ENCODE measurements at regions not wholly inside any gene's neighbourhood (a gene's known extent, or its start where the extent isn't known, plus 50 kb on each side); places are given as distances from the start of the nearest gene placed in this dataset.
"Not testable (repeated sequence)": the region's sequence is repeated elsewhere in the genome, so short reads cannot be mapped to it uniquely, and the experiment has no call there.

GRCh38 chr1:226461087-226461486 is 53.2 kb upstream of the PARP1 start:
- DNase-seq (ENCODE audit: low spot score in 2 of 2, unreplicated experiment in 2 of 2), result no peak
- no peak for TF ChIP-seq CTCF (IDR thresholded peaks at IDR 0.05; ENCODE audit: unreplicated experiment)
- H3K4me1 Mint-ChIP-seq, result no peaks in the 10 kb centered on the region
- no peak overlapping the region for H3K27ac Mint-ChIP-seq
- no peak overlapping the region for H3K4me3 Mint-ChIP-seq
- peaks cover 13% of the 10 kb centered on the region for H3K27me3 Mint-ChIP-seq (ENCODE audit: low read depth)
- peaks cover 21% of the 10 kb centered on the region for H3K9me3 Mint-ChIP-seq
- peaks cover 2% of the 10 kb centered on the region for H3K36me3 Mint-ChIP-seq

DNA sequence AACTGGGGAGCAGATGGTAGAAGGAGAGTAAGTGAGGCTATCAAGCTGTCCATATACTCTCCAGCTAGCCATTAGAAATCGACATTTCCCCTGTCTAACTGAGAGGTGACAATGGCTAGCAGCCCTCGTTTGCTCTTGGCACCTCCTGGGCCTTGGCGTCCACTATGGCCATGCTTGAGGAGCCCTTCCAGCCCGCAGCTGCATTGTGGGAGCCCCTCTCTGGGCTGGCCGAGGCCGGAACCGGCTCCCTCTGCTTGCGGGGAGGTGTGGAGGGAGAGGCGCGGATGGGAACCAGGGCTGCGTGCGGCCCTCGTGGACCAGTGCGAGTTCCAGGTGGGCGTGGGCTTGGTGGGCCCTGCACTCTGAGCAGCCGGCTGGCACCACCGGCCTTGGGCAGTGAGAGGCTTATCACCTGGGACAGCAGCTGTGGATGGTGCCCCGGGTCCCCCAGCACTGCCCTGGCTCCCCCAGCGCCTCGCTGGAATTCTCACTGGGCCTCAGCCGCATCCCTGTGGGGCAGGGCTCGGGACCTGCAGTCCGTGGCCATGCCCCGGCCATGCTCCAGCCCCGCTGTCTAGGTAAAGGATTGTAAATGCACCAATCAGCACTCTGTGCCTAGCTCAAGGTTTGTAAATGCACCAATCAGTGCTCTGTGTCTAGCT is 56.2 kb upstream of the PARP1 start:
- Mint-ChIP-seq H3K4me1 (peaks cover 5% of the 10 kb centered on the region), H3K27me3 (ENCODE audit: low read depth) (peaks cover 19% of the 10 kb centered on the region), H3K27ac (no peak overlapping the region), H3K4me3 (no peak overlapping the region), H3K9me3 (peaks cover 22% of the 10 kb centered on the region), H3K36me3 (peaks cover 2% of the 10 kb centered on the region)
- TF ChIP-seq CTCF (IDR thresholded peaks at IDR 0.05; ENCODE audit: unreplicated experiment), result no peak
- DNase-seq (ENCODE audit: low spot score in 2 of 2, unreplicated experiment in 2 of 2), result no peak

DNA sequence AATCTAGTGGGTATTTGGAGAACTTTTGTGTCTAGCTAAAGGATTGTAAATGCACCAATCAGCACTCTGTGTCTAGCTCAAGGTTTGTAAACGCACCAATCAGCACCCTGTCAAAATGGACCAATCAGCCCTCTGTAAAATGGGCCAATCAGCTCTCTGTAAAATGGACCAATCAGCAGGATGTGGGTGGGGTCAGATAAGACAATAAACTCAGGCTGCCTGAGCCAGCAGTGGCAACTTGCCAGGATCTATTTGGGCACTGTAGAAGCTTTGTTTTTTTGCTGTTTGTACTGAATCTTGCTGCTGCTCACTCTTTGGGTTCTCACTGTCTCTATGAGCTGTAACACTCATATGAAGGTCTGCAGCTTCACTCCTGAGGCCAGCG is 56.7 kb upstream of the PARP1 start:
- Mint-ChIP-seq H3K27me3 (ENCODE audit: low read depth) (peaks cover 21% of the 10 kb centered on the region), H3K9me3 (peaks cover 27% of the 10 kb centered on the region)
- not testable (repeated sequence) for H3K4me3 Mint-ChIP-seq; DNase-seq (ENCODE audit: low spot score in 2 of 2, unreplicated experiment in 2 of 2); H3K36me3 Mint-ChIP-seq; H3K27ac Mint-ChIP-seq; H3K4me1 Mint-ChIP-seq

GRCh38 chr1:226466296-226466695 is 58.4 kb upstream of the PARP1 start:
- Mint-ChIP-seq H3K27me3 (ENCODE audit: low read depth) (peaks cover 21% of the 10 kb centered on the region), H3K36me3 (peaks cover 2% of the 10 kb centered on the region), H3K9me3 (peaks cover 23% of the 10 kb centered on the region), H3K4me3 (no peak overlapping the region), H3K4me1 (peaks cover 5% of the 10 kb centered on the region), H3K27ac (no peak overlapping the region)
- TF ChIP-seq CTCF (IDR thresholded peaks at IDR 0.05; ENCODE audit: unreplicated experiment), result no peak
- no peak for DNase-seq (ENCODE audit: low spot score in 2 of 2, unreplicated experiment in 2 of 2)

GRCh38 chr1:226467443-226467842 is 59.5 kb upstream of the PARP1 start:
- DNase-seq (ENCODE audit: low spot score in 2 of 2, unreplicated experiment in 2 of 2), result no peak

More at GRCh38 chr1:226467443-226467842, 59.5 kb upstream of the PARP1 start:
- no peak overlapping the region for H3K4me3 Mint-ChIP-seq
- H3K4me1 Mint-ChIP-seq, result peaks cover 5% of the 10 kb centered on the region
- H3K9me3 Mint-ChIP-seq, result peaks cover 18% of the 10 kb centered on the region
- no peak overlapping the region for H3K27ac Mint-ChIP-seq
- H3K27me3 Mint-ChIP-seq (ENCODE audit: low read depth), result peaks cover 23% of the 10 kb centered on the region
- H3K36me3 Mint-ChIP-seq, result no peaks in the 10 kb centered on the region
- TF ChIP-seq CTCF (IDR thresholded peaks at IDR 0.05; ENCODE audit: unreplicated experiment), result no peak
